ENCODE measurements at regions not wholly inside any gene's neighbourhood (a gene's known extent, or its start where the extent isn't known, plus 50 kb on each side); places are given as distances from the start of the nearest gene placed in this dataset.
A peak's percentile ranks its signal among the peaks of the same experiment; 100 is the strongest.

- Histone ChIP-seq H3K9ac (ENCODE audit: low read depth, low read length) (no peak overlapping the region), H3K27ac (ENCODE audit: low read depth, low read length) (no peak overlapping the region)
- 100% methylated on average over 1 of the region's 2 CpGs for WGBS
Measured at GRCh38 chr3:174498638-174499037, 360.5 kb upstream of the NAALADL2 start.

GRCh38 chr3:174505266-174505665 lies 353.9 kb upstream of the NAALADL2 start:
- H3K4me3 ChIP-seq (ENCODE audit: low read length): no peak overlapping the region
- H3K27me3 ChIP-seq (ENCODE audit: insufficient read depth, low read length): no peaks in the 10 kb centered on the region
- H3K36me3 ChIP-seq (ENCODE audit: insufficient read depth, low read length): no peaks in the 10 kb centered on the region
- no peaks in the 10 kb centered on the region for H3K9me3 ChIP-seq (ENCODE audit: insufficient read depth, low read depth, low read length)
- H3K9ac ChIP-seq (ENCODE audit: low read depth, low read length): no peak overlapping the region
- H3K27ac ChIP-seq (ENCODE audit: low read depth, low read length): no peak overlapping the region
- H3K4me1 ChIP-seq (ENCODE audit: insufficient read depth, low read length): no peaks in the 10 kb centered on the region
- 100% methylated on average over 1 of the region's 1 CpG for WGBS

More at GRCh38 chr3:174498638-174499037, 360.5 kb upstream of the NAALADL2 start:
- no peaks in the 10 kb centered on the region for H3K9me3 ChIP-seq (ENCODE audit: insufficient read depth, low read depth, low read length)
- no peaks in the 10 kb centered on the region for H3K4me1 ChIP-seq (ENCODE audit: insufficient read depth, low read length)
- H3K27me3 ChIP-seq (ENCODE audit: insufficient read depth, low read length): no peaks in the 10 kb centered on the region
- H3K36me3 ChIP-seq (ENCODE audit: insufficient read depth, low read length): no peaks in the 10 kb centered on the region
- H3K4me3 ChIP-seq (ENCODE audit: low read length): no peak overlapping the region

DNA sequence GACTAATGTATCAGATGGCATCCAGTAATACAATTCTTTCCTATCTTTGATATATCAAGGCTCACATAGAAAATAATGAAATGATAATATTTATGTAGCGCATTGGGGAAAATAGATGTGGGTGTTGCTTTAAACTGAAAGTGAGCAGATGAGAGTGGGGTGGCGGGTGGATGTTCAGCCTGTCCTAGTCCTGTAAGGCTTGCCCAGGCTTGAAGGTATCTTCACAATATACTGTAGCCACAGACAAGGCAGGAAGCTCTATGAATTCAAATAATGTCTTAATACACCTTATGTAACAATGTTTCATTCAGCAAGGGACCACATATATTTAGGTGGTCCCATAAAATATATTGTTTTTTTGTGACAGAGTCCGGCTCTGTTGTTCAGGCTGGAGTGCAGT lies 334.9 kb upstream of the NAALADL2 start:
- H3K9me3 ChIP-seq (ENCODE audit: insufficient read depth, low read depth, low read length): no peaks in the 10 kb centered on the region
- H3K4me1 ChIP-seq (ENCODE audit: insufficient read depth, low read length): no peaks in the 10 kb centered on the region
- H3K27ac ChIP-seq (ENCODE audit: low read depth, low read length): no peak overlapping the region
- H3K36me3 ChIP-seq (ENCODE audit: insufficient read depth, low read length): no peaks in the 10 kb centered on the region
- H3K9ac ChIP-seq (ENCODE audit: low read depth, low read length): no peak overlapping the region
- H3K27me3 ChIP-seq (ENCODE audit: insufficient read depth, low read length): no peaks in the 10 kb centered on the region
- H3K4me3 ChIP-seq (ENCODE audit: low read length): no peak overlapping the region
- WGBS: 98% methylated on average over 3 of the region's 3 CpGs

DNA sequence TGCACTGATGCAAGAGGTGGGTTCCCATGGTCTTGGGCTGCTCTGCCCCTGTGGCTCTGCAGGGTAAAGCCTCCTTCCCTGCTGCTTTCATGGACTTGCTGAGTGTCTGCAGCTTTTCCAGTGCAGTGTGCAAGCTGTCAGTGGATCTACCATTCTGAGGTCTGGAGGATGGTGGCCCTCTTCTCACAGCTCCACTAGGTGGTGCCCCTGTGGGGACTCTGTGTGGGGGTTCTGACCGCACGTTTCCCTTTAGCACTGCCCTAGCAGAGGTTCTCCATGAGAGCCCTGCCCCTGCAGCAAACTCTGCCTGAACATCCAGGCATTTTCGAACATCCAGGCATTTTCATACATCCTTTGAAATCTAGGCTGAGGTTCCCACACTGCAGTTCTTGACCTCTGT lies 329.8 kb upstream of the NAALADL2 start:
- Histone ChIP-seq H3K9ac (ENCODE audit: low read depth, low read length) (no peak overlapping the region), H3K9me3 (ENCODE audit: insufficient read depth, low read depth, low read length) (no peaks in the 10 kb centered on the region), H3K4me1 (ENCODE audit: insufficient read depth, low read length) (peaks cover 14% of the 10 kb centered on the region), H3K36me3 (ENCODE audit: insufficient read depth, low read length) (no peaks in the 10 kb centered on the region), H3K27ac (ENCODE audit: low read depth, low read length) (no peak overlapping the region), H3K4me3 (ENCODE audit: low read length) (no peak overlapping the region), H3K27me3 (ENCODE audit: insufficient read depth, low read length) (no peaks in the 10 kb centered on the region)
- WGBS: 89% methylated on average over 3 of the region's 3 CpGs

DNA sequence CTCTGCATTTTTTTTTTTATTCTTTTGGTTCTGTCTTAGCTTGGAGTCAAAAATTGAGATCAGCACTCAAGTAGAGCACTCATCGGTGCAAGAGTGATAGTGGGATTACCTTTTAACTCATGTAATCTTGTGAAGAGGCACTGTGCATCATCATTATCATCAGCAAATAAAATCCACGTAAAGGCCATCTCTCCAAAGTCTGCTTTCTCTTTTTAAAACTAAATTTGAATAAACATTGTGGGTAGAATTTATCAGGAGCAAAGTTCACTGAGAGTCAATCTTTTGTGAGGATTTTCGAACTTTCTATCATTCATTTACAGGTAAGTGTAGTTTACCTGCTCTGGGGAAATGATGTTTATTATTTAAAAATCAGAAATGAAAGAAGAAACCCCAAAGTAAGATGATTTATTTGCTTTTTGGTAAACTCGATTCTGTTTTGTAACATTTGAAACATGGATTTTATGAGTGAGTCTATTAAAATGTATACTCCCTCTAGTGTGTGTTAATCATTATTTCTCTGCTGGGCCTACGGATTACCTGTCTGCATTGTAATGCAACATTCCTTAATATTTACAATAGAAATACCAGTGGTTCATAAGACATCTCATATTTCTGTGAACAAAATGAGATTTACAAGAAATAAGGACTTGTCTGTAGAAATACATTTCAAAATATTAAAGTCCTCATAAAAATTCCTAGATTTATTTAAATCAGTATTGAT lies 327.7 kb upstream of the NAALADL2 start:
- no peaks in the 10 kb centered on the region for H3K9me3 ChIP-seq (ENCODE audit: insufficient read depth, low read depth, low read length)
- H3K9ac ChIP-seq (ENCODE audit: low read depth, low read length): no peak overlapping the region
- 95% methylated on average over 3 of the region's 5 CpGs for WGBS
- H3K4me1 ChIP-seq (ENCODE audit: insufficient read depth, low read length): peaks cover 26% of the 10 kb centered on the region
- no peak overlapping the region for H3K4me3 ChIP-seq (ENCODE audit: low read length)
- H3K27ac ChIP-seq (ENCODE audit: low read depth, low read length): no peak overlapping the region
- no peaks in the 10 kb centered on the region for H3K27me3 ChIP-seq (ENCODE audit: insufficient read depth, low read length)
- no peaks in the 10 kb centered on the region for H3K36me3 ChIP-seq (ENCODE audit: insufficient read depth, low read length)

- Histone ChIP-seq H3K9me3 (ENCODE audit: insufficient read depth, low read depth, low read length) (no peaks in the 10 kb centered on the region), H3K36me3 (ENCODE audit: insufficient read depth, low read length) (no peaks in the 10 kb centered on the region), H3K4me3 (ENCODE audit: low read length) (no peak overlapping the region), H3K4me1 (ENCODE audit: insufficient read depth, low read length) (peaks cover 34% of the 10 kb centered on the region), H3K27ac (ENCODE audit: low read depth, low read length) (no peak overlapping the region), H3K27me3 (ENCODE audit: insufficient read depth, low read length) (no peaks in the 10 kb centered on the region), H3K9ac (ENCODE audit: low read depth, low read length) (no peak overlapping the region)
- WGBS: 88% methylated on average over 1 of the region's 1 CpG
Measured at GRCh38 chr3:174532216-174532615, 326.9 kb upstream of the NAALADL2 start.

- 92% methylated on average over 2 of the region's 2 CpGs for WGBS
- H3K9me3 ChIP-seq (ENCODE audit: insufficient read depth, low read depth, low read length): no peaks in the 10 kb centered on the region
- no peak overlapping the region for H3K4me3 ChIP-seq (ENCODE audit: low read length)
- no peaks in the 10 kb centered on the region for H3K36me3 ChIP-seq (ENCODE audit: insufficient read depth, low read length)
- no peaks in the 10 kb centered on the region for H3K27me3 ChIP-seq (ENCODE audit: insufficient read depth, low read length)
- H3K9ac ChIP-seq (ENCODE audit: low read depth, low read length): no peak overlapping the region
- peaks cover 40% of the 10 kb centered on the region for H3K4me1 ChIP-seq (ENCODE audit: insufficient read depth, low read length)
- no peak overlapping the region for H3K27ac ChIP-seq (ENCODE audit: low read depth, low read length)
Measured at GRCh38 chr3:174532776-174533175, 326.4 kb upstream of the NAALADL2 start.

GRCh38 chr3:174533286-174533685 lies 325.8 kb upstream of the NAALADL2 start:
- Histone ChIP-seq H3K27me3 (ENCODE audit: insufficient read depth, low read length) (no peaks in the 10 kb centered on the region), H3K36me3 (ENCODE audit: insufficient read depth, low read length) (no peaks in the 10 kb centered on the region), H3K9me3 (ENCODE audit: insufficient read depth, low read depth, low read length) (no peaks in the 10 kb centered on the region), H3K4me3 (ENCODE audit: low read length) (no peak overlapping the region), H3K27ac (ENCODE audit: low read depth, low read length) (no peak overlapping the region), H3K4me1 (ENCODE audit: insufficient read depth, low read length) (peaks cover 45% of the 10 kb centered on the region), H3K9ac (ENCODE audit: low read depth, low read length) (no peak overlapping the region)
- WGBS: 95% methylated on average over 2 of the region's 2 CpGs

DNA sequence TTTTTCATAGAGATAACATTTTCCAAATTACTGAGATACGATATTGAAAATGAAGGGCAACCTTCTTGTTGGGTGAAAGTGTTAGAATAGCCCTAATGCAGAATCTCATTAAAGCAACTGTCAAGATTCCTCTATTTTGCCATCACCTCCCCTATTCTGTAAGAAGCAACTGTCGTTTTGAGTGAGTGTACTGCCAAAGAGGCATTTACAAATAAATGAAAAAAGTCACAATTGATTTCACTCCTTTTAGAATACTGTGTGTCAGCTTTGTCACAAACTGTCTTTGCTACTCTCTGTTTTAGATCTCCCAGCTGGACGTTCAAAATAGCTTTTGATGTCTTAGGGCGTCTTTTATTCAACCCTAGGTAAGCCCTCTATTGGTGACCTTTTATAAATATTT lies 322.8 kb upstream of the NAALADL2 start:
- 70% methylated on average over 4 of the region's 4 CpGs for WGBS
- no peak overlapping the region for H3K27ac ChIP-seq (ENCODE audit: low read depth, low read length)

DNA sequence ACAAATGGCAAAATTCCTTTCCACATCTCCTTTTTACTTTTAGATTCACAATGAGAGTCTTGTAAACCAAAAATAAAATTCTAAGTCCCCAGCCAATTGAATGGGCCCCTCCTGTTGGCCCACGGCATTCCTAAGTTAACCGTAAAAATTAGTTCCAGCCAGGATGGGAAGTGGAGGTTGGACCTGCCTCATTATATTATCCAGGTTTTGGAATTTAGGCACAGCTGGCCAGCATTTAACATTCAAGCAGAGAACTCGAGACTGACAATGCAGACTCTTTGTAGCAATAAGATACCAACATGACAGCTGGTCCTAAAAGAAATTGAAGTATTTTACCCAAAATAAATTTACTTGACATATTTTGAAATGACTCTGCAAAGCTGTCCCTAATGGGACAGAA lies 321.0 kb upstream of the NAALADL2 start:
- peaks cover 68% of the 10 kb centered on the region for H3K4me1 ChIP-seq (ENCODE audit: insufficient read depth, low read length)
- H3K9ac ChIP-seq (ENCODE audit: low read depth, low read length): no peak overlapping the region
- H3K9me3 ChIP-seq (ENCODE audit: insufficient read depth, low read depth, low read length): no peaks in the 10 kb centered on the region
- no peak overlapping the region for H3K4me3 ChIP-seq (ENCODE audit: low read length)
- 64% methylated on average over 3 of the region's 3 CpGs for WGBS
- no peaks in the 10 kb centered on the region for H3K36me3 ChIP-seq (ENCODE audit: insufficient read depth, low read length)
- H3K27ac ChIP-seq (ENCODE audit: low read depth, low read length): peak overlapping the region; percentile 95
- no peaks in the 10 kb centered on the region for H3K27me3 ChIP-seq (ENCODE audit: insufficient read depth, low read length)

More for the DNA sequence above, 322.8 kb upstream of the NAALADL2 start:
- peaks cover 75% of the 10 kb centered on the region for H3K4me1 ChIP-seq (ENCODE audit: insufficient read depth, low read length)
- no peaks in the 10 kb centered on the region for H3K9me3 ChIP-seq (ENCODE audit: insufficient read depth, low read depth, low read length)
- H3K9ac ChIP-seq (ENCODE audit: low read depth, low read length): no peak overlapping the region
- no peaks in the 10 kb centered on the region for H3K27me3 ChIP-seq (ENCODE audit: insufficient read depth, low read length)
- H3K4me3 ChIP-seq (ENCODE audit: low read length): no peak overlapping the region
- no peaks in the 10 kb centered on the region for H3K36me3 ChIP-seq (ENCODE audit: insufficient read depth, low read length)

GRCh38 chr3:174540116-174540908 lies 318.8 kb upstream of the NAALADL2 start:
- peak overlapping the region; percentile 10; the same call in 1 of the 2 replicates for H3K4me3 ChIP-seq (ENCODE audit: low read length)
- H3K9ac ChIP-seq (ENCODE audit: low read depth, low read length): peak overlapping the region; percentile 46
- H3K27ac ChIP-seq (ENCODE audit: low read depth, low read length): peak overlapping the region; percentile 95
- no peaks in the 10 kb centered on the region for H3K36me3 ChIP-seq (ENCODE audit: insufficient read depth, low read length)
- H3K27me3 ChIP-seq (ENCODE audit: insufficient read depth, low read length): no peaks in the 10 kb centered on the region
- 18% methylated on average over 3 of the region's 3 CpGs for WGBS
- no peaks in the 10 kb centered on the region for H3K9me3 ChIP-seq (ENCODE audit: insufficient read depth, low read depth, low read length)
- H3K4me1 ChIP-seq (ENCODE audit: insufficient read depth, low read length): peaks cover 66% of the 10 kb centered on the region
